Left ventricle myocardium inferior (tissue), 1 donor: ENCODE measurements at regions not wholly inside any gene's neighbourhood (a gene's known extent, or its start where the extent isn't known, plus 50 kb on each side); places are given as distances from the start of the nearest gene placed in this dataset.
"Not testable (repeated sequence)": the region's sequence is repeated elsewhere in the genome, so short reads cannot be mapped to it uniquely, and the experiment has no call there.

Experiments
- DNase-seq: peaks from one replicate; pipeline ENCODE4 v3.0.0-alpha.2; 2020
- H3K27ac ChIP-seq: fragments of 200-600 bp; replicated peaks from 2 replicates; pipeline ENCODE4 v1.8.0; 2021
- H3K27me3 ChIP-seq: fragments of 200-600 bp; 2 replicates; pipeline ENCODE4 v1.8.0; 2021; ENCODE audit warnings: low read depth
- H3K36me3 ChIP-seq: fragments of 200-600 bp; 2 replicates; pipeline ENCODE4 v1.8.0; 2021
- H3K4me1 ChIP-seq: fragments of 200-600 bp; 2 replicates; pipeline ENCODE4 v1.8.0; 2021
- H3K4me3 ChIP-seq: fragments of 200-600 bp; 2 replicates; pipeline ENCODE4 v1.8.0; 2021; ENCODE audit warnings: mild to moderate bottlenecking, moderate library complexity
- H3K9me3 ChIP-seq: fragments of 200-600 bp; replicated peaks from 2 replicates; pipeline ENCODE4 v1.8.0; 2021
- intact Hi-C: fragments of 100-400 bp; cut with micrococcal nuclease; formaldehyde crosslinking; loops from one replicate; pipeline ENCODE4 v1.11.0; 2022
- TF ChIP-seq, protein P1 (sequence below): fragments of 200-600 bp; IDR thresholded peaks from 2 replicates; pipeline ENCODE4 v1.8.0; 2021; ENCODE audit warnings: antibody characterized with exemption, mild to moderate bottlenecking, borderline replicate concordance
- donor health status: DM: no; HTN: yes; CAD: no; lungs with severe emphysema.

DNA sequence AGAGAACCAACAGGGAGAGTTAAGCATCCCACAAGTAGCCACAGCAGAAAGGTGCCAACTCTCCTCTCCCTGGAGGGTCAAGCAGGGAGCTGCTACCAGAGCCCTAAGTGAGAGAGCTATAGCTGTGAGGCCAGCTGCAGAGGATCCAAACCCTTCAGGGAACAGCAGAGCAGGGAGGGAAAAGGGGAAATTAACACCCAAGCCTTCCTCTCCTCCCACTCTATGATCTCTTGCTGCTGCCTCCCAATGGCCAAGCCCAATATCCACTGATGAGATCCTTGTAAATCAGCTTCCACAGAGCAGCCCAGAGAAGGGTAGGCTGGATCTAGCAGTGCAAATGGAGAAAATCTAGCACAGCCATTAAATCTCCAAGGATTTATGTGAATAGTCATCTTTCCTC is 68.2 kb upstream of the THBS1 start:
- no peak overlapping the region for H3K4me3 ChIP-seq
- DNase-seq = no peak
- TF ChIP-seq, protein P1, sequence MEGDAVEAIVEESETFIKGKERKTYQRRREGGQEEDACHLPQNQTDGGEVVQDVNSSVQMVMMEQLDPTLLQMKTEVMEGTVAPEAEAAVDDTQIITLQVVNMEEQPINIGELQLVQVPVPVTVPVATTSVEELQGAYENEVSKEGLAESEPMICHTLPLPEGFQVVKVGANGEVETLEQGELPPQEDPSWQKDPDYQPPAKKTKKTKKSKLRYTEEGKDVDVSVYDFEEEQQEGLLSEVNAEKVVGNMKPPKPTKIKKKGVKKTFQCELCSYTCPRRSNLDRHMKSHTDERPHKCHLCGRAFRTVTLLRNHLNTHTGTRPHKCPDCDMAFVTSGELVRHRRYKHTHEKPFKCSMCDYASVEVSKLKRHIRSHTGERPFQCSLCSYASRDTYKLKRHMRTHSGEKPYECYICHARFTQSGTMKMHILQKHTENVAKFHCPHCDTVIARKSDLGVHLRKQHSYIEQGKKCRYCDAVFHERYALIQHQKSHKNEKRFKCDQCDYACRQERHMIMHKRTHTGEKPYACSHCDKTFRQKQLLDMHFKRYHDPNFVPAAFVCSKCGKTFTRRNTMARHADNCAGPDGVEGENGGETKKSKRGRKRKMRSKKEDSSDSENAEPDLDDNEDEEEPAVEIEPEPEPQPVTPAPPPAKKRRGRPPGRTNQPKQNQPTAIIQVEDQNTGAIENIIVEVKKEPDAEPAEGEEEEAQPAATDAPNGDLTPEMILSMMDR = no peak
- peaks cover 13% of the 10 kb centered on the region for H3K9me3 ChIP-seq
- no peaks in the 10 kb centered on the region for H3K36me3 ChIP-seq
- H3K27me3 ChIP-seq = no peaks in the 10 kb centered on the region
- intact Hi-C loops = no loop called here
- no peak overlapping the region for H3K27ac ChIP-seq
- H3K4me1 ChIP-seq = peaks cover 28% of the 10 kb centered on the region

DNA sequence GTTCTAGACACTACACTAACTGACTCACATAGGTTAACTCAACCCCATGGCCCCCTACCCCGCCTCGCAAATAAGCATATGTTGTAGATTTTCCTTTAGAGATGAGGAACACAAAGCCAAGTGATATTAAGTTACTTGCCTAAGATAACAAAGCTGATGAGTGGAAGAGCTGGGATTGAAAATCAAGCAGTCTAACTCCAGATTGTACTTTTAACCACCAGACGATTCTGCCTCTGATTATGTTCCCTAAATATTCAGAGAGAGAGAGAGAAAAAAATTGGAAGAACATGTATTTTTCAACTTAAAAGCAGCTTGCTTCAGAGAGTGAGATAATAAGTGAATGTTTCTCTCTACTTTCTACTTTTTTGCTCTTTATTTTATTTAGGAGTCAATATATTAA is 66.9 kb upstream of the THBS1 start:
- no peaks in the 10 kb centered on the region for H3K36me3 ChIP-seq
- H3K27ac ChIP-seq = no peak overlapping the region
- intact Hi-C loops = no loop called here
- H3K4me3 ChIP-seq = no peak overlapping the region
- TF ChIP-seq, protein P1 = no peak
- H3K9me3 ChIP-seq = peaks cover 13% of the 10 kb centered on the region
- H3K27me3 ChIP-seq = no peaks in the 10 kb centered on the region
- no peak for DNase-seq
- H3K4me1 ChIP-seq = peaks cover 28% of the 10 kb centered on the region

- Histone ChIP-seq H3K27ac (no peak overlapping the region), H3K9me3 (peaks cover 13% of the 10 kb centered on the region), H3K4me3 (no peak overlapping the region), H3K4me1 (peaks cover 25% of the 10 kb centered on the region), H3K27me3 (no peaks in the 10 kb centered on the region), H3K36me3 (no peaks in the 10 kb centered on the region)
- intact Hi-C loops = no loop called here
- DNase-seq = no peak
- TF ChIP-seq, protein P1 = no peak
These were observed 65.9 kb upstream of the THBS1 start for GRCh38 chr15:39514933-39515332.

DNA sequence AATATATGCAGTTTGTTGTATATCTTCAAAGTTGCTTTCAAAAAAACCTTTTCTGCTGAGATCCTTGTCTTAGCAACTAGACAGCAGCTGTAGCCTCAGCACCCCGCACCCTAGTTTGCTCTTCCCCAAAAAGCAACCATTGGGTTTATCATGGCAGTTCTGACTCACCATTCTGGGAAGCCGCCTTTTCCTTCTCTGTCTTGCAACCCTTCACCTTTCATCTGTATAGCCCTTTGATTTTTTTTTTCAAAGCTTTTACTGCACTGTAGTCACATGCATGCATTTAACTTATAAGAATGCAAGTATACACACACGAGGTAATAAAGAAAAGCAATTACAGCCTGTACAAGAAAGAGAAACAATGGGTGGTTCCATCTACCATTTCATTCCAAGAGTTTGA is 65.1 kb upstream of the THBS1 start:
- no peak for DNase-seq
- H3K4me3 ChIP-seq = no peak overlapping the region
- H3K36me3 ChIP-seq = no peaks in the 10 kb centered on the region
- TF ChIP-seq, protein P1 = no peak
- H3K4me1 ChIP-seq = peaks cover 23% of the 10 kb centered on the region
- no peak overlapping the region for H3K27ac ChIP-seq
- intact Hi-C loops = no loop called here
- H3K9me3 ChIP-seq = peaks cover 13% of the 10 kb centered on the region
- H3K27me3 ChIP-seq = no peaks in the 10 kb centered on the region

DNA sequence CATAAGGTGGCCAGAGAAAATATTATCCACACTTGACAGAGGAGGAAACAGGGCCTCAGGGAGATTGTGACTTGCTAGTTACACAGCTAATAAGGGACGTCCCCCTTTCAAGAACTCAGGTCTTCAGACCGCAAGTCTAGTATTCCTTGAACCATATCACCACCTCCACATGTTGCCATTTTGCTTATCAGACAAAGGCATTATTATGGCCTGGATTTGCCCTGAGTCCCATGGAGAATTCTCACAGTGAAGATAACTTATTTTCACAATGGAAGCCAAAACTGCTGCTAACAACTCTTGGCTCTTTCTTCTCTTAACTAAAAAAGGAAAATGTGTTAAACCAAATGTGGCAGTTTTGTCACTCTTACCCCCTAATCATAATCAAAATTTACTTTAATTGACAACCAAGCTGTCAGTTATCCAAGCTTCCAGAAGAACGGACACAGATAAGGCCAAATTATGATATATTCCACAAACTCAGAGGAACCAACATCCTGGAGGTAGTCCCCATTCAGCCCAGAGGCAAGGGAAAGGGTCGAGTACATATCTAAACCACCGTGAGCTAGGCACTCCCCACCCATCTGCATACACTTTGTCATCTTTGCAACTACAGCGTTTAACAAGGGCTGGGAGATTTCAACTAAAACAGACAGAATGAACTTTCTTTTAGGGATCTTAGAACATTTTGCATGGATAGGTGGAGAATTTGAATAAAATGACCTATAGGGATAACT is 63.6 kb upstream of the THBS1 start:
- H3K4me3 ChIP-seq = no peak overlapping the region
- DNase-seq = no peak
- H3K27me3 ChIP-seq = no peaks in the 10 kb centered on the region
- TF ChIP-seq, protein P1 = no peak
- H3K27ac ChIP-seq = no peak overlapping the region
- intact Hi-C loops = no loop called here
- H3K36me3 ChIP-seq = no peaks in the 10 kb centered on the region
- H3K9me3 ChIP-seq = peaks cover 13% of the 10 kb centered on the region
- peaks cover 8% of the 10 kb centered on the region for H3K4me1 ChIP-seq

GRCh38 chr15:39523968-39524367 is 56.9 kb upstream of the THBS1 start:
- H3K27me3 ChIP-seq = not testable (repeated sequence)

More at GRCh38 chr15:39523968-39524367, 56.9 kb upstream of the THBS1 start:
- DNase-seq, H3K36me3 ChIP-seq, H3K4me3 ChIP-seq, intact Hi-C loops, H3K4me1 ChIP-seq, H3K27ac ChIP-seq, H3K9me3 ChIP-seq: not testable (repeated sequence)
